ENCODE measurements at regions not wholly inside any gene's neighbourhood (a gene's known extent, or its start where the extent isn't known, plus 50 kb on each side); places are given as distances from the start of the nearest gene placed in this dataset.

GRCh38 chr16:27632216-27632615 is 82.3 kb downstream of the KATNIP start:
- H2BK15ac ChIP-seq (ENCODE audit: low read depth, low read length) = no peak overlapping the region
- no peak overlapping the region for H2BK120ac ChIP-seq (ENCODE audit: low read depth, low read length)
- H3K18ac ChIP-seq (ENCODE audit: low read depth, low read length) = no peak overlapping the region
- no peak overlapping the region for H3K23ac ChIP-seq (ENCODE audit: low read depth, low read length)
- TF ChIP-seq FOS (IDR thresholded peaks at IDR 0.05; ENCODE audit: low read depth, low read length) (no peak), POLR2A (IDR thresholded peaks at IDR 0.05; ENCODE audit: low read depth, low read length) (no peak), USF2 (IDR thresholded peaks at IDR 0.05; ENCODE audit: low read depth, low read length) (no peak), CTCF (conservative IDR thresholded peaks at IDR 0.05; ENCODE audit: low read depth, low read length) (no peak), ELK1 (IDR thresholded peaks at IDR 0.05; ENCODE audit: borderline replicate concordance, low read depth, low read length) (no peak), RCOR1 (IDR thresholded peaks at IDR 0.05; ENCODE audit: insufficient replicate concordance, low read length) (no peak), RAD21 (IDR thresholded peaks at IDR 0.05; ENCODE audit: low read length) (no peak), NFE2L2 (IDR thresholded peaks at IDR 0.05; ENCODE audit: low read depth, low read length) (no peak), CEBPB (IDR thresholded peaks at IDR 0.05; ENCODE audit: low read depth, low read length) (no peak)
- H3K4me3 ChIP-seq (ENCODE audit: insufficient read depth, low read depth, low read length) = no peak overlapping the region
- POLR2A ChIA-PET (ENCODE audit: unreplicated experiment) = no interaction called here
- H3K14ac ChIP-seq (replicated peaks; ENCODE audit: low read depth, low read length) = no peak overlapping the region
- no peaks in the 10 kb centered on the region for H3K79me1 ChIP-seq (ENCODE audit: low read depth in 1 of 2, low read length in 2 of 2)
- WGBS, 2 experiments (ENCODE audit: extremely low coverage in 2 of 2, insufficient read length in 1 of 2) = 93% methylated on average over 3 of the region's 10 CpGs; no CpG with 5 or more reads in 1 of the 2 experiments
- H3K27ac ChIP-seq (ENCODE audit: insufficient read depth, low read length) = no peak overlapping the region
- no peaks in the 10 kb centered on the region for H3K9me3 ChIP-seq (ENCODE audit: control insufficient read depth, insufficient read depth, low read length)
- CTCF ChIA-PET = no interaction called here
- no peak overlapping the region for H2BK5ac ChIP-seq (ENCODE audit: low read depth, low read length, poor library complexity, severe bottlenecking)
- H4K5ac ChIP-seq (ENCODE audit: low read depth, low read length) = no peak overlapping the region
- H2AK5ac ChIP-seq (ENCODE audit: low read depth, low read length) = no peak overlapping the region
- H3K4me1 ChIP-seq (ENCODE audit: control insufficient read depth, insufficient read depth, low read length) = peaks cover 10% of the 10 kb centered on the region; the same call in 1 of the 2 replicates
- no TSS peak for BruUV-seq (replicated peaks)
- no peak overlapping the region for H2BK20ac ChIP-seq (ENCODE audit: low read depth, low read length)
- H3K9ac ChIP-seq (ENCODE audit: low read depth, low read length) = no peak overlapping the region
- no peak overlapping the region for H2AK9ac ChIP-seq (replicated peaks; ENCODE audit: low read depth, low read length, poor library complexity)
- H4K91ac ChIP-seq (ENCODE audit: insufficient read depth, low read depth, low read length) = no peak overlapping the region
- no peak for ATAC-seq (ENCODE audit: low read depth)
- no peak overlapping the region for H3K4me2 ChIP-seq (ENCODE audit: low read depth, low read length)
- H3K36me3 ChIP-seq (ENCODE audit: control insufficient read depth, insufficient read depth, low read length) = no peaks in the 10 kb centered on the region; the same call in none of the 2 replicates
- H4K8ac ChIP-seq (ENCODE audit: low read depth in 2 of 2, low read length in 2 of 2) = no peak overlapping the region
- H3K9me1 ChIP-seq (ENCODE audit: insufficient read depth, low read length) = peaks cover 3% of the 10 kb centered on the region
- dilution Hi-C loops (cut with HindIII; ENCODE audit: low sequenced_read_pairs, unreplicated experiment) (no loop called here), in situ Hi-C loops (cut with MboI; ENCODE audit: low sequenced_read_pairs) (loop anchor here (10.0 kb wide), 1 partner anchor 443 kb away; no protein-coding TSS in a partner anchor), intact Hi-C loops (cut with micrococcal nuclease) (loop anchor here (10.0 kb wide), 1 partner anchor 143 kb away; no protein-coding TSS in a partner anchor)
- H4K20me1 ChIP-seq (ENCODE audit: insufficient read depth, low read length) = no peaks in the 10 kb centered on the region
- no peak overlapping the region for H3K56ac ChIP-seq (ENCODE audit: extremely low read depth, insufficient read depth, low read length)
- H3K4ac ChIP-seq (ENCODE audit: low read depth, low read length) = no peak overlapping the region
- no peaks in the 10 kb centered on the region for H3K27me3 ChIP-seq (ENCODE audit: control insufficient read depth, insufficient read depth, low read length)
- no peak for DNase-seq
- no peak overlapping the region for H2AFZ ChIP-seq (replicated peaks; ENCODE audit: low read length, poor library complexity)

Measured in IMR-90 (cell line).